Neuronal stem cell (in vitro differentiated cells): ENCODE measurements at regions not wholly inside any gene's neighbourhood (a gene's known extent, or its start where the extent isn't known, plus 50 kb on each side); places are given as distances from the start of the nearest gene placed in this dataset.

Experiments
- DNase-seq: peaks from one replicate; pipeline ENCODE4 v3.0.0-alpha.2; 2013; ENCODE audit warnings: low spot score
- H2AFZ ChIP-seq: one replicate; pipeline ENCODE4 v1.6.1; 2013; ENCODE audit warnings: mild to moderate bottlenecking, low read length, inconsistent platforms
- H2AK5ac ChIP-seq: 2 replicates; pipeline ENCODE4 v1.6.1; 2013; ENCODE audit warnings: low read depth, mild to moderate bottlenecking, inconsistent platforms, low read length, moderate library complexity, mixed read lengths
- H2BK120ac ChIP-seq: 2 replicates; pipeline ENCODE4 v1.6.1; 2013; ENCODE audit warnings: low read depth, mild to moderate bottlenecking, inconsistent platforms, low read length, moderate library complexity, mixed read lengths
- H2BK12ac ChIP-seq: one replicate; pipeline ENCODE4 v1.6.1; 2013; ENCODE audit warnings: low read length, inconsistent platforms
- H2BK15ac ChIP-seq: 2 replicates; pipeline ENCODE4 v1.6.1; 2013; ENCODE audit warnings: mild to moderate bottlenecking, low read length, inconsistent platforms, mixed read lengths
- H2BK5ac ChIP-seq: one replicate; pipeline ENCODE4 v1.6.1; 2013; ENCODE audit warnings: inconsistent platforms, mild to moderate bottlenecking, low read length, moderate library complexity
- H3K14ac ChIP-seq: one replicate; pipeline ENCODE4 v1.6.1; 2013; ENCODE audit warnings: low read length, inconsistent platforms
- H3K18ac ChIP-seq: 2 replicates; pipeline ENCODE4 v1.6.1; 2013; ENCODE audit warnings: low read length, inconsistent platforms
- H3K23ac ChIP-seq: 2 replicates; pipeline ENCODE4 v1.6.1; 2013; ENCODE audit warnings: low read depth, mild to moderate bottlenecking, mixed read lengths, low read length, inconsistent platforms; ENCODE audit not compliant: poor library complexity
- H3K27ac ChIP-seq: replicated peaks from 3 replicates; pipeline ENCODE4 v1.5.1; 2013; ENCODE audit warnings: low read length, inconsistent platforms
- H3K27me3 ChIP-seq, 3 experiments: 2 replicates each; pipeline ENCODE4 v1.6.1; 2013; ENCODE audit warnings: low read length in 3 of 3, mild to moderate bottlenecking in 2 of 3, inconsistent platforms in 1 of 3, low read depth in 1 of 3, mixed read lengths in 1 of 3, moderate library complexity in 1 of 3; ENCODE audit not compliant: control insufficient read depth in 3 of 3, insufficient read depth in 3 of 3
- H3K36me3 ChIP-seq, 2 donors: replicated peaks in 1 of 2; 2 replicates each; pipeline ENCODE4 v1.6.1; 2013; ENCODE audit warnings: low read length in 2 of 2; ENCODE audit not compliant: control insufficient read depth in 2 of 2, insufficient read depth in 2 of 2
- H3K4ac ChIP-seq: 2 replicates; pipeline ENCODE4 v1.6.1; 2013; ENCODE audit warnings: inconsistent platforms, mild to moderate bottlenecking, low read length, moderate library complexity
- H3K4me1 ChIP-seq, 2 donors: 1 replicate in 1 of 2; 2 replicates in 1 of 2; pipeline ENCODE4 v1.6.1; 2013; ENCODE audit warnings: low read length in 2 of 2, low read depth in 1 of 2; ENCODE audit not compliant: control insufficient read depth in 2 of 2, insufficient read depth in 1 of 2
- H3K4me2 ChIP-seq: one replicate; pipeline ENCODE4 v1.6.1; 2013; ENCODE audit warnings: mild to moderate bottlenecking, low read length, inconsistent platforms; ENCODE audit not compliant: insufficient read depth, poor library complexity, severe bottlenecking
- H3K4me3 ChIP-seq, 2 donors: 2 replicates each; pipeline ENCODE4 v1.5.1; 2013; ENCODE audit warnings: low read length in 2 of 2, mild to moderate bottlenecking in 2 of 2, inconsistent platforms in 1 of 2, moderate library complexity in 1 of 2
- H3K79me1 ChIP-seq: one replicate; pipeline ENCODE4 v1.6.1; 2013; ENCODE audit warnings: low read depth, mild to moderate bottlenecking, inconsistent platforms, low read length, moderate library complexity
- H3K9ac ChIP-seq: one replicate; pipeline ENCODE4 v1.6.1; 2013; ENCODE audit warnings: mild to moderate bottlenecking, low read depth, low read length, inconsistent platforms; ENCODE audit not compliant: poor library complexity
- H3K9me3 ChIP-seq, 2 donors: replicated peaks in 1 of 2; 2 replicates each; pipeline versions ENCODE3 to v1.6.1; 2013; ENCODE audit warnings: low read length in 2 of 2, mild to moderate bottlenecking in 2 of 2, inconsistent platforms in 1 of 2, low read depth in 1 of 2, mixed read lengths in 1 of 2, moderate library complexity in 1 of 2; ENCODE audit not compliant: control insufficient read depth in 2 of 2, insufficient read depth in 1 of 2
- H4K8ac ChIP-seq: one replicate; pipeline ENCODE4 v1.6.1; 2013; ENCODE audit warnings: low read depth, mild to moderate bottlenecking, inconsistent platforms, low read length, moderate library complexity
- H4K91ac ChIP-seq: one replicate; pipeline ENCODE4 v1.6.1; 2013; ENCODE audit warnings: low read length, low read depth, mild to moderate bottlenecking, inconsistent platforms; ENCODE audit not compliant: poor library complexity
- WGBS, 2 donors: extraction: QIAGEN DNeasy Blood & Tissue Kit; methylation state at CpG; one replicate each; pipeline ENCODE4 v1.1.7; 2013; ENCODE audit warnings: missing lambda C conversion rate in 2 of 2, mixed read lengths in 1 of 2; ENCODE audit not compliant: insufficient read length in 2 of 2, insufficient replicate concordance in 1 of 2; ENCODE audit errors: extremely low coverage in 2 of 2; 5-methylcytosine and 5-hydroxymethylcytosine counted together

- Histone ChIP-seq H4K91ac (no peak overlapping the region), H3K9ac (no peak overlapping the region), H3K27me3 (no peaks in the 10 kb centered on the region), H2BK120ac (no peak overlapping the region), H3K79me1 (no peaks in the 10 kb centered on the region), H2BK5ac (no peak overlapping the region), H2BK12ac (no peak overlapping the region), H2AK5ac (no peak overlapping the region), H2BK15ac (no peak overlapping the region), H3K4me1 (peaks cover 8 to 10% of the 10 kb centered on the region in 2 donors), H4K8ac (no peak overlapping the region), H3K27ac (no peak overlapping the region), H3K14ac (no peak overlapping the region), H3K36me3 (no peaks in the 10 kb centered on the region), H3K23ac (no peak overlapping the region), H3K9me3 (peaks cover 0 to 4% of the 10 kb centered on the region in 2 donors), H3K18ac (no peak overlapping the region), H3K4me3 (no peak overlapping the region), H2AFZ (no peak overlapping the region), H3K4me2 (no peak overlapping the region), H3K4ac (no peak overlapping the region)
- DNase-seq = no peak
- WGBS, 2 donors = 80% methylated on average over 1 of the region's 1 CpG; no CpG with 5 or more reads in 1 of the 2 donors
Measured at GRCh38 chr13:59474696-59475095, 689.0 kb downstream of the DIAPH3 start.

DNA sequence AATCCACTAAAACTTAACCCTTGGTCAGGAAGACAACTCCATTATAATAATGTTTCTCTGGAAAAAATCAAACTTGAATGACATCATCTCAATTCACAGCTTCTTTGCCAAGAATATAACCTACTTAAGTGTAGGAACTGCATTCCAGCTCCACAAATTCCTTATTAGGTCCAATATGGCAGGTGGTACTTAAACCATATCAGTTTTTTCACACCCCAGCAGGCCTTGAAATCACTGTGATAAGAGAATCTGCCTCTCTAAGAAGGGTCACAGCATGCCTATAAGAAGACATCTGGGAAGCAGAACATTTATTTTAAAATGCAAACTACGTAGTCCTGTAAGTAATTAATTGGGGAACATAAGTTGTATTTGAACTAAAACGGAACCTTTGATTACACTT is 687.8 kb downstream of the DIAPH3 start:
- Histone ChIP-seq H4K91ac (no peak overlapping the region), H2BK12ac (no peak overlapping the region), H3K23ac (no peak overlapping the region), H3K4me3 (no peak overlapping the region), H2BK15ac (no peak overlapping the region), H2AFZ (peak overlapping the region; percentile 57), H3K27ac (no peak overlapping the region), H3K18ac (no peak overlapping the region), H3K4ac (no peak overlapping the region), H3K9ac (no peak overlapping the region), H4K8ac (no peak overlapping the region), H3K27me3 (no peaks in the 10 kb centered on the region), H3K4me2 (no peak overlapping the region), H3K36me3 (no peaks in the 10 kb centered on the region), H3K4me1 (peaks cover 16% of the 10 kb centered on the region in 2 donors), H2BK5ac (no peak overlapping the region), H3K79me1 (no peaks in the 10 kb centered on the region), H3K14ac (no peak overlapping the region), H3K9me3 (peaks cover 0 to 3% of the 10 kb centered on the region in 2 donors), H2AK5ac (no peak overlapping the region), H2BK120ac (no peak overlapping the region)
- WGBS, 2 donors = no CpG with 5 or more reads among the region's 2 CpGs
- no peak for DNase-seq

- H3K27ac ChIP-seq = no peak overlapping the region
- peak overlapping the region; percentile 57 for H2AFZ ChIP-seq
- no peak overlapping the region for H3K4me3 ChIP-seq
- no peaks in the 10 kb centered on the region for H3K36me3 ChIP-seq
- H3K18ac ChIP-seq = no peak overlapping the region
- H2BK12ac ChIP-seq = no peak overlapping the region
- H3K27me3 ChIP-seq = no peaks in the 10 kb centered on the region
- H2BK15ac ChIP-seq = no peak overlapping the region
- no peak overlapping the region for H4K91ac ChIP-seq
- no CpG with 5 or more reads among the region's 2 CpGs for WGBS, 2 donors
- peaks cover 16% of the 10 kb centered on the region in 2 donors for H3K4me1 ChIP-seq
- peaks cover 0 to 3% of the 10 kb centered on the region in 2 donors for H3K9me3 ChIP-seq
- H3K14ac ChIP-seq = no peak overlapping the region
- H2BK5ac ChIP-seq = no peak overlapping the region
- no peak overlapping the region for H3K9ac ChIP-seq
- H3K79me1 ChIP-seq = no peaks in the 10 kb centered on the region
- H2AK5ac ChIP-seq = no peak overlapping the region
- H3K4ac ChIP-seq = no peak overlapping the region
- no peak for DNase-seq
- H3K4me2 ChIP-seq = no peak overlapping the region
- H3K23ac ChIP-seq = no peak overlapping the region
- no peak overlapping the region for H2BK120ac ChIP-seq
- no peak overlapping the region for H4K8ac ChIP-seq
Measured at GRCh38 chr13:59476366-59476765, 687.4 kb downstream of the DIAPH3 start.

DNA sequence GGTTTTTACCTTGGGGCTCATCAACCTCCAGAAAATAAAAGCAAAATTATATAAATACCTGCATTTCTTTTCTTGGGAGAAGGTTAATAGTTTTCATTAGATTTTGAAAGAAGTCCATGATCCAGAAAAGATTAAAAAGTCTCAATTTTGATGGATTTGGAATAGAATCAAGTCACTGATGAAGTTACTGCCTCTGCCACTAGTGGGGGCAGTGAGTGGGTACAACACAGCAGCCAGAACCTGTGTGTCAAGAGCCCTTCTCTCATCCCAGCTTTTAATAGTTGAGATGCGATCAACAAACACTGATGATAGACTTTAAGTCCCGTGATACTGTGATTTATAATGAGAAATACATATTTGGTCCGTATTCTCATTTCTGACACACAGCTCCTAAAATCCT is 686.7 kb downstream of the DIAPH3 start:
- Histone ChIP-seq H2BK120ac (no peak overlapping the region), H3K79me1 (no peaks in the 10 kb centered on the region), H3K18ac (no peak overlapping the region), H3K4ac (no peak overlapping the region), H4K91ac (no peak overlapping the region), H3K27ac (no peak overlapping the region), H2AK5ac (no peak overlapping the region), H3K27me3 (no peaks in the 10 kb centered on the region), H3K14ac (no peak overlapping the region), H2AFZ (no peak overlapping the region), H2BK5ac (no peak overlapping the region), H3K4me2 (no peak overlapping the region), H3K9me3 (peaks cover 0 to 3% of the 10 kb centered on the region in 2 donors), H3K23ac (no peak overlapping the region), H3K4me3 (no peak overlapping the region), H3K36me3 (no peaks in the 10 kb centered on the region), H2BK12ac (no peak overlapping the region), H2BK15ac (no peak overlapping the region), H3K4me1 (peaks cover 16% of the 10 kb centered on the region in 2 donors), H3K9ac (no peak overlapping the region), H4K8ac (no peak overlapping the region)
- WGBS, 2 donors = no CpG with 5 or more reads among the region's 3 CpGs
- no peak for DNase-seq
